ENCODE measurements at regions not wholly inside any gene's neighbourhood (a gene's known extent, or its start where the extent isn't known, plus 50 kb on each side); places are given as distances from the start of the nearest gene placed in this dataset.

DNA sequence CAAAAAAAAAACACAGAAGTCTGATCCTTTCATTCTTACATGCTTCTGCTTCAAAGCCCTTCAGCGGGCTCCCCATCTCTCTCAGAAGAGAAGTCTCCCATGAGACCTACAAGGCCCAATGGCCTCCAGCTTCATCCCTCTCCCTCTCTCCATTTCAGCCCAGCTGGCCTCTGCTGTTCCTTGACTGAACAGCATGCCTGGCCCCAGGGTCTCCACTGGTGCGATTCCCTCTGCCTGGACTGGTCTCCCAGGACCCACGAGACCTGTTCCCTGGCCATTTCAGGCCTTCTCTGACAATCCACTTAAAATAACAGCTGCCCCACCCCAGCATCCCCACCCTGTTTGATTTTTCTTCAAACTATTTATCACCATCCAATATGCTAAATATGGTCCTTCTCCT is 91.2 kb downstream of the AIPL1 start:
- Mint-ChIP-seq H3K27me3 (peaks cover 3% of the 10 kb centered on the region), H3K4me1 (no peaks in the 10 kb centered on the region), H3K27ac (no peak overlapping the region), H3K4me3 (no peak overlapping the region), H3K9me3 (ENCODE audit: low read depth) (no peaks in the 10 kb centered on the region), H3K36me3 (no peaks in the 10 kb centered on the region)
- peak; percentile 14 for DNase-seq
- CTCF ChIA-PET, result no interaction called here
- no peak for ATAC-seq

DNA sequence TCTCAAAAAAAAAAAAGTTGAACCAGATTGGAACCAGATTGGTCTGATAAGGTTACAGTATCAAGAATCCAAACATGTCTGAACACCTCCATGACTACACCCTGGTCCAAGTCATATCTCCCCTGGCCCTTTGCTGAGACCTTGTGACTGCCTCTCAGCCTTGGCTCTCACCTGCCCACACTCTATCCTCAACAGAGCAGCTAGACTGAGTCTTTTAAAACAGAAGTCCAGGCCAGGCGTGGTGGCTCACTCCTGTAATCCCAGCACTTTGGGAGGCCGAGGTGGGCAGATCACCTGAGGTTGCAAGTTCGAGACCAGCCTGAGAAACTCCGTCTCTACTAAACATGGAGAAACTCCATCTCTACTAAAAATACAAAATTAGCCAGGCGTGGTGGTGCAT is 91.7 kb downstream of the AIPL1 start:
- CTCF ChIA-PET, result no interaction called here
- Mint-ChIP-seq H3K36me3 (no peaks in the 10 kb centered on the region), H3K27ac (no peak overlapping the region), H3K9me3 (ENCODE audit: low read depth) (no peaks in the 10 kb centered on the region), H3K4me3 (no peak overlapping the region), H3K27me3 (peaks cover 3% of the 10 kb centered on the region), H3K4me1 (no peaks in the 10 kb centered on the region)
- ATAC-seq (no peak), DNase-seq (no peak)

DNA sequence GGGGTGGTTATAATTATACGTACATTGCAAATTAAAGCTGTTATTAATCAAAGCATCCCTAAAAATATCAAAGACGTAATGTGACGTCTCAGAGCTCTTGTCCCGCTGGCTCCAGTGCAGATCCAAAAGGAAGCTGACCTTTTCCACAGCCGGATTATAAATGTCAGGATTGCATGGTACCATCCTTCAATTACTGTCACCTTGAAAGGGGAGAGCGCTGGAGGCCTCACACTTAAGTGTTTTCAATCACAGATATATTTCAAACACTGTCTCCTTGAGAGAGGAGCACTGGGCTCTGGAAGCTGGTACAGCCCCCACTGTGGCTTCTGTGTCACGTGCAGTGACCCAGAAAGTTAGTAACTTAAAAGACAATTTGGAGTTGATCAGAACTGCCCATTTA is 94.2 kb downstream of the AIPL1 start:
- H3K4me3 Mint-ChIP-seq, result no peak overlapping the region
- ATAC-seq (no peak), DNase-seq (no peak)
- no peaks in the 10 kb centered on the region for H3K36me3 Mint-ChIP-seq
- H3K4me1 Mint-ChIP-seq, result no peaks in the 10 kb centered on the region
- no peak overlapping the region for H3K27ac Mint-ChIP-seq
- no peaks in the 10 kb centered on the region for H3K9me3 Mint-ChIP-seq (ENCODE audit: low read depth)
- CTCF ChIA-PET, result no interaction called here
- peaks cover 8% of the 10 kb centered on the region for H3K27me3 Mint-ChIP-seq

DNA sequence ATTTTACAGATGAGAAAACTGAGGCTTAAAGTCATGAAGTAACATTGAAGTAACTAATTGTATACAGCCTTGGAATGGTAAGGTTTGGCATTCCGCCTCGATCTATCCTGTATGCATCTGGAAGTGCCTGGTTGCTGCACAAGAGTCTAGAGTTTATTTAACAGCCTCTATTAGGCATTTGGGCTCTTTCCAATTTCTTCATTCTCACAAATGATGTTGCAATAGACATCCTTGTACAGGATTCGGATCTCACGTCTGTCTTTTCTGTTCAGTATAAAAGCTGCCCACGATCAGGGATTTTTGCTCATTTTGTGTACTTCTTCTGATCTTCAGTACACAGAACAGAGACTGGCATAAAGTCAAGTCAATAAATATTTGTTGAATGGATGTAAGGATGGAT is 100.5 kb downstream of the AIPL1 start:
- no peaks in the 10 kb centered on the region for H3K4me1 Mint-ChIP-seq
- H3K27me3 Mint-ChIP-seq, result peaks cover 8% of the 10 kb centered on the region
- no peak for DNase-seq
- no peak overlapping the region for H3K27ac Mint-ChIP-seq
- no peaks in the 10 kb centered on the region for H3K36me3 Mint-ChIP-seq
- H3K4me3 Mint-ChIP-seq, result no peak overlapping the region
- ATAC-seq, result no peak
- CTCF ChIA-PET, result no interaction called here
- no peaks in the 10 kb centered on the region for H3K9me3 Mint-ChIP-seq (ENCODE audit: low read depth)

DNA sequence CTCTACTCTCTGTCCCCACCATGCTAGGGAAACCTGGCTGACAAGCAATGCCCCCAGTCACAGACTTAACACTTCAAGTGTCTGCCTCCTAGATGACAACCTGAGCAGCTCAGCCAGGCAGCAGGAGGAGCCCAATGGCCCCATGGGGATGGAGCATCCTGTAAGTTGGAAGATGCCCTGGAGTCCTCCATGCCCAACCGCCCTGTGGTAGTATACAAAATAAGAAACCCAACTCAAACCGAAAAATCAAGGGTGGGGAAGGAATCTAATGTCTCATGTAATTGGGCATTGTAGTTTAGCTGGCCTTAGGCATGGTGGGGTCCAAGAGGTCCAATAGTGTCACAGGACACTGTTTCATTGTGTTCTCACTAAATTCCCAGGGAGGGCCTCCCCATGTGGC is 104.0 kb downstream of the AIPL1 start:
- Mint-ChIP-seq H3K4me3 (no peak overlapping the region), H3K27ac (no peak overlapping the region), H3K36me3 (no peaks in the 10 kb centered on the region), H3K27me3 (peaks cover 8% of the 10 kb centered on the region), H3K4me1 (no peaks in the 10 kb centered on the region), H3K9me3 (ENCODE audit: low read depth) (no peaks in the 10 kb centered on the region)
- ATAC-seq (no peak), DNase-seq (no peak)
- CTCF ChIA-PET, result no interaction called here

DNA sequence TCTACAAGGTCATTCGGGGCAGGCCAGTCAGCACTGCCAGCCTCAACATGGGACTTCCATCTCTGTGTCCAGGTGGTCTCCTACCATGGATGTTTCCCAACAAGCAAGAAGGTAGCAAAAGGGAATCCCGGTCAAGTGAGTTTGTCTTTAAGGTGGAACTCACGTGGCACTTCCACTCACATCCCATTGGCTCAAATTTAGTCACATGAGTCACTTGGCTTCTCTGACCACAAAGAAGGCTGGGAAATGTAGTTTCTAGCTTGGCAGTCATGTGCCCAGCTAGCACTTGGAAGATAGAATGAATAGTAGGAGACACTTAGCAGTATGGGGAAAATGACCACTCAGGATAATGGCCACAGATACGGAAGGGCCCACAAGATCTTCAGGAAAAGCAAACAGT is 106.6 kb downstream of the AIPL1 start:
- CTCF ChIA-PET, result no interaction called here
- H3K27ac Mint-ChIP-seq, result no peak overlapping the region
- peaks cover 10% of the 10 kb centered on the region for H3K27me3 Mint-ChIP-seq
- ATAC-seq (no peak), DNase-seq (no peak)
- H3K4me3 Mint-ChIP-seq, result no peak overlapping the region
- no peaks in the 10 kb centered on the region for H3K9me3 Mint-ChIP-seq (ENCODE audit: low read depth)
- H3K36me3 Mint-ChIP-seq, result no peaks in the 10 kb centered on the region
- H3K4me1 Mint-ChIP-seq, result no peaks in the 10 kb centered on the region

DNA sequence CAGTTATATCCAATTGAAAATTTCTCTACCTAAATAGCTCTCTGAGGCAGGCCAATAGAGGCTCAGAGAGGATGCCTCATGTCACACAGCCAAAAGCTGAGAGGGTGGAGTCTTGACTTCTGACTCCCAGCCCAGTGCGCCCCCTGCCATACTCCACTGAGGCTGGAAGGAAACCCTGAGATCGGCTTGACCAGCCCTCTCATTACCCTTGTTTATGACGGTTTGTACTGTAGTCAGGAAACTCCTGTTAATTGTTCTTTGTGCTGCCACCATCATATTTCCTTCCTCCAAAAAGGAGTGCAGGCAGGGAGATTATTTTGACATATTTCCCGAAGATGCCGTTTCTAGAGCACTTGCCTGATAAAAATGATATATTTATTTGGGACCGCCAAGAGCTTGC is 107.9 kb downstream of the AIPL1 start:
- Mint-ChIP-seq H3K27ac (no peak overlapping the region), H3K4me3 (no peak overlapping the region), H3K4me1 (no peaks in the 10 kb centered on the region), H3K9me3 (ENCODE audit: low read depth) (no peaks in the 10 kb centered on the region), H3K36me3 (no peaks in the 10 kb centered on the region), H3K27me3 (peaks cover 10% of the 10 kb centered on the region)
- no peak for ATAC-seq
- DNase-seq, result no peak
- CTCF ChIA-PET, result no interaction called here

DNA sequence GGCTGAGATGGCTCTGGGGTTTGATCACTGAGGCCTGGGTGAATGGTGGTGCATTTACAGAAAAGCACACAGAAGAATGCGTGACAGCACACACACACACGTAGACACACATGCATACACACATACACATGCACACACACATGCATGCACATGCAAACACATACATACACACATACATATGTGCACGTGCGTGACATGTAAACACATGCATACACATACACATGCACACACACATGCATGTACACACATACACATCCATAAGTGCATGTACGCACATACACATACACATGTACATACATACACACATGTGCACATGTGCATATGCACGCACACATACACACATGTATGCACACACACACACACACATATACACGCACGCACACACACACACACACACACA is 108.4 kb downstream of the AIPL1 start:
- Mint-ChIP-seq H3K36me3 (no peaks in the 10 kb centered on the region), H3K9me3 (ENCODE audit: low read depth) (no peaks in the 10 kb centered on the region), H3K27ac (no peak overlapping the region), H3K4me1 (no peaks in the 10 kb centered on the region), H3K4me3 (no peak overlapping the region), H3K27me3 (peaks cover 10% of the 10 kb centered on the region)
- no peak for ATAC-seq
- CTCF ChIA-PET, result no interaction called here
- DNase-seq, result no peak

DNA sequence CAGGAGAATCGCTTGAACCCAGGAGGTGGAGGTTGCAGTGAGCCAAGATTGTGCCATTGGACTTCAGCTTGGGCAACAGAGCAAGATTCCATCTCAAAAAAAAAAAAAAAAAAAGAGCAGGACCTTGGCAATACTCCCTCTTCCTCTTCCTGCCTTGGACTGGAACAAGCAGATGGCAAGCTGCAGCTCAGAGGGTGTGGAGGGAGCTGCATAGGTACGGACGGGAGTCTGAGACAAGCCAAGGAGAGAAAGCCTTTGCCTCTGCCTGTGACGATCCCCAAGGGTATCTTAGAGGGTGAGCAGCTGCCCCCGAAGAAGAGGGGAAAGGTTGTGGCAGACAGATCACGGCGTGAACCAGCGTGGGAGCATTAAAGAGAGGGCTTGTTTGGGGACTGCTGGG is 109.2 kb downstream of the AIPL1 start:
- H3K9me3 Mint-ChIP-seq (ENCODE audit: low read depth), result no peaks in the 10 kb centered on the region
- no peaks in the 10 kb centered on the region for H3K4me1 Mint-ChIP-seq
- H3K36me3 Mint-ChIP-seq, result no peaks in the 10 kb centered on the region
- no peak overlapping the region for H3K4me3 Mint-ChIP-seq
- DNase-seq (no peak), ATAC-seq (no peak)
- H3K27ac Mint-ChIP-seq, result no peak overlapping the region
- H3K27me3 Mint-ChIP-seq, result peaks cover 15% of the 10 kb centered on the region
- CTCF ChIA-PET, result no interaction called here

DNA sequence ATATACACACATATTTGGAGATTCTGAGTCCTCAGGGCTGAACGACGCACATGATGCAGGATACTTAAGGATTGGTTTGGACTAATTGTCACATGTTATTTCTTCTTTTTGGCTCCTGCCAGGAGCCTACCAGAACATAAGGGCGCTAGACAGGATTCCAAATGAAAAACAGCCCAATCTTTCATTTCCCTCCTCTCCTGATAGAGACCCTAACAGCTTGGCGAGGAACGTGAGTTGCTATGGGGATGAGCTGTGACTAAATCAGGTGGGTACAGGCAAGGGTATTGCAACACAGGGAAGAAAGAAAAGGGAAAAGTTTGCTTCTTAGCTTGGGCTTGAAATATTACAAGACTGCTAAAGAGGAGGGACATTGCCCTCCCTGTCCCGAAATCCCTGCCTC is 109.9 kb downstream of the AIPL1 start:
- Mint-ChIP-seq H3K9me3 (ENCODE audit: low read depth) (no peaks in the 10 kb centered on the region), H3K4me1 (no peaks in the 10 kb centered on the region), H3K27me3 (peaks cover 17% of the 10 kb centered on the region), H3K27ac (no peak overlapping the region), H3K4me3 (no peak overlapping the region), H3K36me3 (no peaks in the 10 kb centered on the region)
- ATAC-seq, result no peak
- CTCF ChIA-PET, result no interaction called here
- DNase-seq, result no peak

DNA sequence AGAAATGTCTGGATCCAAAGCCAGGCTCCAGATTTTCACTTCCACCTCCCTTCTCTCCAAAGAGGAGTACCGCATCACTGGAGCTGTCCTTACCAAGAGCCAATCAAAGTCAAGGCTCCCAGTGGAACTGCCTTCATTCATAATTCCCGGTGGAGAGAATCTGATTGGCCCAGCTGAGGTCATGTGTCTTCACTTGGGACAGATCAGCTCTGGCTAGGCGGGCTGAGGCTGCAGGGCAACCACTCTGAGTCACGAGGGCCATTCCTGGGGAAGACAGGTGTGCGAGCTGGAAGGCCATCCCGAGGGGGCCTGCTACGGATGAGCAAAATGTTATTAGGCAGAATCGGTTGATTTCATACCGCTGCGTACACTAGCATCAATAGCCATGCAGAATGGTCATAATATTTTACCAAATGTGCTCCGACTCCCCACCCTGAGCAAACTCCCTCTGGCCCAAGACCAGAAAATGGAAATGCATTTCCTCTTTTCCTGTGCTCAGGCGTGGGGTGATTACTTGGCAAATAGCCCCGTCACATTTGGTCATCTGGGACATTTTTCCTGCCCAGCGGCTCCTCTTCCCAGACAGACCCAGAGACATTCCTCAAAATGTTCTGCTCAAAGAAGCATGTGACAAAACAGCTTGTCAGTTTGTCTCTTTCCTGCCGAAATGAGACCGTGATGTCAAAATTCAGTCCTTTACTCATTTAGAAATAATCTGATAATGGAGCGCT is 111.1 kb downstream of the AIPL1 start:
- Mint-ChIP-seq H3K36me3 (no peaks in the 10 kb centered on the region), H3K4me3 (no peak overlapping the region), H3K27me3 (peaks cover 22% of the 10 kb centered on the region), H3K4me1 (no peaks in the 10 kb centered on the region), H3K9me3 (ENCODE audit: low read depth) (no peaks in the 10 kb centered on the region), H3K27ac (no peak overlapping the region)
- CTCF ChIA-PET, result no interaction called here
- ATAC-seq (no peak), DNase-seq (no peak)

DNA sequence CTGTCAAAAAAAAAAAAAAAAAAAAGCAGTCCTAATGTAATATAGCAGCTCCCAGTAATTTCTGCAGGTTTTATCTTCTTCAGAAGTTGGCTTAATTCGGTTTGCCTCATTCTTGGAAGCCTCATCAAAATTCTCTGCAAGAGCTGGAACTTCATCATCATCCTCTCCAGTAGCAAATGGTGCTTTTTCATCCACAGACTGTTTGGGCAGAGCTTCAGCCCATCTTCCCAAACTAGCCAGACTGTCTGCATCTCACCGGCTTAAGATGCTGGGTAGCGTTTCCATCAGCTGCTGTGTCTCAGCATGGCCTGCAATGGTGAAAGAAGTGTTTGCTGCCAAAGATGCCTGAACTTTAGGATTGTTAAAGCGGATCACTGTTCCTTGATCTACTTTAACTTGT is 112.6 kb downstream of the AIPL1 start:
- Mint-ChIP-seq H3K4me3 (no peak overlapping the region), H3K9me3 (ENCODE audit: low read depth) (no peaks in the 10 kb centered on the region), H3K27me3 (peaks cover 17% of the 10 kb centered on the region), H3K27ac (no peak overlapping the region), H3K36me3 (no peaks in the 10 kb centered on the region), H3K4me1 (no peaks in the 10 kb centered on the region)
- no peak for DNase-seq
- CTCF ChIA-PET, result interaction anchor here (1.3 kb wide), 1 partner anchor 91 kb away, joined by 3 read pairs; no protein-coding TSS in a partner anchor
- no peak for ATAC-seq

DNA sequence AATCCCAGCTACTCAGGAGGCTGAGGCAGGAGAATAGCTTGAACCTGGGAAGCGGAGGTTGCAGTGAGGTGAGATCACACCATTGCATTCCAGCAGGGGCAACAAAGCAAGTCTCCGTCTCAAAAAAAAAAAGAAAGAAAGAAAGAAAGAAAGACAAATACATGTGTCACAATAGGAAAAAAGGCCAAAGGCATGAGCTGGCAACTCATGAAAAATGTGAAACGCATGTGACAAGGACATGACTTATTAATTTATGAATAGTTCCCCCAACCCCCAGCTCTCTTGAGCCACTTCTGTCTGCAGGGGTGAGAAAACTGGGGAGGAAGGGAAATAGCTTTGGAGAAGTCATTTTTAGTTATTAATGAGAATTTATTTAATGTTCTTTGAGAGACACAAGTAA is 120.6 kb downstream of the AIPL1 start:
- H3K36me3 Mint-ChIP-seq, result no peaks in the 10 kb centered on the region
- no peak overlapping the region for H3K27ac Mint-ChIP-seq
- no peaks in the 10 kb centered on the region for H3K4me1 Mint-ChIP-seq
- no peak overlapping the region for H3K4me3 Mint-ChIP-seq
- CTCF ChIA-PET, result no interaction called here
- ATAC-seq, result no peak
- no peaks in the 10 kb centered on the region for H3K9me3 Mint-ChIP-seq (ENCODE audit: low read depth)
- peaks cover 11% of the 10 kb centered on the region for H3K27me3 Mint-ChIP-seq
- no peak for DNase-seq

DNA sequence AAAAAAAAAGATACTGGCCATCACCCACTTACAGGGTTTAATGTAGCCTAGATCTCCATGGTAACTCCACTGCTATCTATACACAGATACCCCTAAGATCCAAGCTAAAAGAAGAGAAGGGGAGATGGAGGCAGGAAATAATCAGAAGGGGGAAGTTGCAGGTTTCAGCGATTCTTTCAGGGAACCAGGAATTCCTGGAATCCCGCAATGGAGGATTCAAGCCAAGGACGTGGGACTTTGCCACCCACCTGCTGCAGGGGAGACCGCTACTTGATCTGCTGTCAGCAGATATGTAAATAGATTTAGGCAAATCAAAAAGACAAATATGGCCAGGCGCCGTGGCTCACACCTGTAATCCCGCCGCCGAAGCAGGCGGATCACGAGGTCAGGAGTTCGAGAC is 121.1 kb downstream of the AIPL1 start:
- Mint-ChIP-seq H3K4me3 (no peak overlapping the region), H3K4me1 (no peaks in the 10 kb centered on the region), H3K9me3 (ENCODE audit: low read depth) (no peaks in the 10 kb centered on the region), H3K27me3 (peaks cover 11% of the 10 kb centered on the region), H3K27ac (no peak overlapping the region), H3K36me3 (no peaks in the 10 kb centered on the region)
- DNase-seq (no peak), ATAC-seq (no peak)
- CTCF ChIA-PET, result no interaction called here

DNA sequence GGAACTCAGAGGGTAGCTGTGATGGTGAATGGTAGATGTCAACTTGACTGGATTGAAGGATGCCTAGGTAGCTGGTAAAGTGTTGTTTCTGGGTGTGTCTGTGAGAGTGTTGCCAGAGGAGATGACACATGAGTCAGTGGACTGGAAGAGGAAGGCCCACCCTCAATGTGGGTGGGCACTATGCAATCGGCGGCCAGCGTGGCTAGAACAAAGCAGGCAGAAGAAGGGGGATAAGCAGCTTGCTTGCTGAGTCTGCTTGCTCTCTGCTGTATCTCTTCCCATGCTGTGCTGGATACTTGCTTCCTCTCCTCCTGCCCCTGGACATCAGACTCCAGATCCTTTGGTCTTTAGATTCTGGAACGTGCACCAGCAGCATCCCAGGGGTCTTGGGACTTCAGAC is 128.1 kb downstream of the AIPL1 start:
- Mint-ChIP-seq H3K36me3 (no peaks in the 10 kb centered on the region), H3K9me3 (ENCODE audit: low read depth) (no peaks in the 10 kb centered on the region), H3K27ac (no peak overlapping the region), H3K27me3 (peaks cover 8% of the 10 kb centered on the region), H3K4me3 (no peak overlapping the region), H3K4me1 (no peaks in the 10 kb centered on the region)
- ATAC-seq (no peak), DNase-seq (no peak)
- CTCF ChIA-PET, result interaction anchor here (0.6 kb wide), 1 partner anchor 750 kb away, joined by 3 read pairs; no protein-coding TSS in a partner anchor

Data from activated CD8-positive, alpha-beta memory T cell treated with anti-CD3 and anti-CD28 coated beads, Interleukin-2, amount 10 ng/mL, durations not matched to agents 7 days and 5 days (primary cell).